Hindlimb muscle (tissue), 1 donor: ENCODE measurements at regions not wholly inside any gene's neighbourhood (a gene's known extent, or its start where the extent isn't known, plus 50 kb on each side); places are given as distances from the start of the nearest gene placed in this dataset.

Experiments used
- DNase-seq: peaks from one replicate; pipeline ENCODE4 v3.0.0-alpha.2; 2013

GRCh38 chr21:15151385-15152103 lies 86.7 kb upstream of the NRIP1 start:
- DNase-seq: no peak

GRCh38 chr21:15152591-15152990 lies 87.8 kb upstream of the NRIP1 start:
- DNase-seq: no peak

DNA sequence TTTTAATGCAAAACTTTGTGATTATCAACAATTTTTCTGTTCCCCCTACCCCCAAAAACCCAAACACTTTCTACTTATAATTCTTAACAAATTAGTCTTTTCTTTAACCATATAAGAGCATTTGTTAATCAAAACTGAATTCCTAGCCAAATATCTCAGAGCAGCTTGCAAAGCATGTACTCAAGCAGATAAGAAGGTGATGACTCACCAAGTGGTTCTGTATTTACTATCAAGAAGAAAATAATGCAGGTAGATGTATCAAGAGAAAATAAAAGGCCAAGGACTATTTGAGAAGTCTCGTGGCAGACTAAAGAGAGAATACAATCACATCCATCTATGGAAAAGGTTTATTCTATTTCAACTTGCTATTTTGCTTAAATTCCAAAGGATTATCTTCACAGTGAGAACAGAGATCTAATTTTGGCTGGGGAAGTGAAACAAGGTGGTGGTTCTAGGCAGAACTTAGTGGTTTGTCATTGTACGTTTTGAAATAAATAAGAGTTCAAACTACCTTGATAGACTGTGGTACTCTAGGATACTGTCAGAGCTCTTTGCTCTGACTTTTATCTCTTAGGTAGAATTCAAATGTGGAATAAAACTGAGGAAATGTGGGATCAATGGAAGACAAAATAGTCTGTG lies 94.7 kb upstream of the NRIP1 start:
- no peak for DNase-seq

DNA sequence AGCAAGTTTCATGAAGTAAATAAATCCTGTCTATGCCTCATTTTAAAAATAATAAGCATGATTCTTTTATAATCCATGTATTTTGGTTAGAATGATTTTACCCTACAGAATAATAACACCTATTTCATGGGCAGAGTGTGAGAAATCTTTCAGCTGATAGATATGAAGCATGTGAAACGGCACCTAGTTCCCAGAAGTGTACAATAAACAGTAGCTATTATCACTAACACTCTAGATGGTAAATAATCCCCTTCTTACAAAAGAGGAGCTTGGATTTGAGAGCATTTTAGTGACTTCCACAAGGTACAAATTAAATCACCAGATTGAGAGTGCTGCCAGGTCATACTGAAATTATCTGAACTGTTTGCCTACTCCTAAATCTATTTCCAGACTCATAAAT lies 95.3 kb upstream of the NRIP1 start:
- no peak for DNase-seq

GRCh38 chr21:15162921-15163320 lies 98.1 kb upstream of the NRIP1 start:
- no peak for DNase-seq

DNA sequence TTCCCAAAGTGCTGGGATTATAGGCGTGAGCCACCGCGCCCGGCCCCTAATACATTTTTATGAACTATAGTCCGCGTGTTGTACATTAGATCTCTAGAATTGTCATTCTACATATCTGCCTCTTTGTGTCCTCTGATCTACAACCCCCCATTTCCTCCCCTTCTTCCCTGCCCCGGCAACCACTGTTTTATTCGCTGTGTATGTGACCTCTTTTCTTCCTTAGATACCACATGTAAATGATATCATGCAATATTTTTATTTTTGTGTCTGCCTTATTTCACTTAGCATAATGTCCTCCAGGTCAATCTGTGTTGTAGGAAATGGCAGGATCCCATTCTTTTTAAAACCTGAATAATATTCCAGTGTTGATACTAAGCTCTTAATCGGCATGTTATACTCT lies 99.5 kb upstream of the NRIP1 start:
- no peak for DNase-seq

GRCh38 chr21:15164678-15165303 lies 100.0 kb upstream of the NRIP1 start:
- DNase-seq: no peak

GRCh38 chr21:15170614-15171013 lies 105.8 kb upstream of the NRIP1 start:
- DNase-seq: no peak

GRCh38 chr21:15171546-15171945 lies 106.7 kb upstream of the NRIP1 start:
- no peak for DNase-seq

- no peak for DNase-seq
Measured at GRCh38 chr21:15172963-15173362, 108.2 kb upstream of the NRIP1 start.

DNA sequence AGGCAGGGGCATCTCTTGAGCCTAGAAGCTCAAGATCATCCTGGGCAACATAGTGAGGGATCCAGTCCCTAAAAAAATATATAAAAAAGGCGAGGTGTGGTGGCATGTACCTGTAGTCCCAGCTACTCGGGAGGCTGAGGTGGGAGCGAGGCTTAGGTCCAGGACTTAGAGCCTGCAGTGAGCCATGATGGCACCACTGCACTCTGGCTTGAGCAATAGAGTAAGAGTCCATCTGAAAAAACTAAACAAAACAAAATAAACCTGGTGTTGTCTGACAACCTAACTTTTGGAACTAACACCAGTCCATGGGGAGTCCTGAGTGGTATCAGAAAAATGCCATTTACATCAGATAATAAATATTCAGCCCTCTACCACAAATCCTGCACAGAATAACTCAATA lies 110.1 kb upstream of the NRIP1 start:
- DNase-seq: no peak

- DNase-seq: no peak
Measured at GRCh38 chr21:15182731-15183130, 117.9 kb upstream of the NRIP1 start.

DNA sequence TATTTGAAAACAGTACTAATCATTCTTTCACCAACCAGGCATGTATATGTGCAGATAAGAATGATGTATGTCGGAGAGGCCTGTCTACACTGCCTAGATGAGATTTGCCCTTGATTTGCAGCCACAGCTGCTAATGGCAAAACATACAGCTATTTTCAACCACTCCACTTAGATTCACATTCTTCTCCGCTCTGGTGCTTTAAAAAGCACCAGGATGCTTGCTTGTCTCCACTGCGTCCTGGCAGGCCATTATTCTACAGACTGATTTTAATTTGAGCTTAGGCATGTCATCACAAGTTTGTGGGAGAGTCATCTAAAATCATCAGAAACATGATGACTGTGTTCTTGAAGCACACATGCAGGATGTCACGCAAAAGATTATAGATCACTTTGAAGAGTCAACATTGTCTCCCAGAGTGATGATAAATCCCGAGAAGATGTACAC lies 119.0 kb upstream of the NRIP1 start:
- no peak for DNase-seq

DNA sequence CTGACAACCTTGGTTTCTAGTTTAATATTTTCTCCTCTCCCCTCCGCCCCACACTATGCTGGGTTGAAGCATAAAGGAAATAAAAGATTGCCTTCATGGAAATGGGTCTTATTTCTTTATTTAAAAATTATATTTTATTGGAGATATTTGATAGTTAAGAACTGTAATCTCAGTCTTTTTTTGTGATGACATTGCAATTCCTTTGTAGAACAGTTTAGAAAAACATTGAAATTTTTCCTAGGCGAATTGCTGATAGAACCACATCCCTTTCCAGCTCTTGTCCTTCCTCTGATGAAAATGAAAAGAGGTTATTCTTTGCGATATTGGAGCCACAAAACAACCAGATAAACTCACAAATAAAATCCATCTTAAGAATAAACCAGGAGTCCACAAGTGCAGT lies 125.6 kb upstream of the NRIP1 start:
- no peak for DNase-seq

DNA sequence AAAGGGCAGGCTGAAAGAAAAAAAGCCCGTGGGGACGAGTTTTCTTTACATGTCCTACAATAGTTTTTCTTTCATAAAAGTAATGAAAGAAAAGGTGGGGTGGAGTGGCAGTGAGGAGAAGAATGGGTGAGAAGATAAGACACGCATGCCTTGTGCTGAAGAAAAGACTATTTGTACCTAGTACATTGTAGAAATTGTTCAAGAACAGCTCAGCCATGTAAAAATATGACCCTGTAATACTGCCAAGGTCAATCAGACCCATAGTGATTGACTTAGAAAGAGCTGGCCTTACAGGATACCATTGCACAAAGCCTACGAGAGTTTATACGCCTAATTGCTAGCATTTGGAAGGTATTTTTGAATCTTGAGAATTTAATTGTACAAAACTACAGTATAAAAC lies 126.0 kb upstream of the NRIP1 start:
- DNase-seq: no peak

GRCh38 chr21:15191342-15191741 lies 126.5 kb upstream of the NRIP1 start:
- no peak for DNase-seq

DNA sequence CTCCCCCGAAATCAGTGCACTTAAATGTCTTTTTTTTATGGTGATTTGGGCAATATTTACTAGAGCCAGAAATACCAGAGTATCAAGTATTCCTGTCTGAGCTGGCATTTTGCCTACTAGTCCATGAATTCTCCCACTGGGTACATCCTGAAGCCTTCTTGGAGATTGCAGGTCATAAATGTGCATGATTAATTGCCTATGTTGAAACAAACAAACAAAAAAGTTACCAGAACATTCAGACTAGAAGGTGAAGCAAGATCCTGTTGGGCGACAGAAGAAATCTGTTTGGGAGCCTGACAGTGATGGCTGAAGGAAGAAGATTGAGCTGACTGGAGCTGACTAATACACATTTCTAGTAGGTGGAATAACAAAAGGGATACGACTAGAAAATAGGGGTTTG lies 127.4 kb upstream of the NRIP1 start:
- DNase-seq: no peak

GRCh38 chr21:15193937-15194336 lies 129.1 kb upstream of the NRIP1 start:
- no peak for DNase-seq

- DNase-seq: no peak
Measured at GRCh38 chr21:15195104-15195503, 130.3 kb upstream of the NRIP1 start.

- no peak for DNase-seq
Measured at GRCh38 chr21:15195768-15196167, 131.0 kb upstream of the NRIP1 start.

DNA sequence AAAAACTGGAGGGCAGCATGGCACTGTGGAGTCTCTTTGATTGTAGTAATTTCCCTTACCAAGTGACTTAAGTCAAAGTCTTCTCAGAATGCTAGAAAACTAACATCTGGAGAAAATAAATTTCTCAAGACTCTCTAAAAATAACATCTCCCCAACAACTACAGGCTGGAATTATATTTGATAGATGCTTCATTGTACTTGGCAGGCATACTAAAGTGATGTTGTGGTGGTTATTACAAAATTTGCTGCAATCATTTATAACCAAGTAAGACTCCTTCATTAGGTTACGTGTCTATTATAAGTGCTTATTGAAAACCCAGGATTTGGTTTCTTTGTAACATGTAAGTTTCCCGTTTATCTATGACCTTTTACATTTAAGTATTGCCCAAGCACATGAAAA lies 132.9 kb upstream of the NRIP1 start:
- no peak for DNase-seq

DNA sequence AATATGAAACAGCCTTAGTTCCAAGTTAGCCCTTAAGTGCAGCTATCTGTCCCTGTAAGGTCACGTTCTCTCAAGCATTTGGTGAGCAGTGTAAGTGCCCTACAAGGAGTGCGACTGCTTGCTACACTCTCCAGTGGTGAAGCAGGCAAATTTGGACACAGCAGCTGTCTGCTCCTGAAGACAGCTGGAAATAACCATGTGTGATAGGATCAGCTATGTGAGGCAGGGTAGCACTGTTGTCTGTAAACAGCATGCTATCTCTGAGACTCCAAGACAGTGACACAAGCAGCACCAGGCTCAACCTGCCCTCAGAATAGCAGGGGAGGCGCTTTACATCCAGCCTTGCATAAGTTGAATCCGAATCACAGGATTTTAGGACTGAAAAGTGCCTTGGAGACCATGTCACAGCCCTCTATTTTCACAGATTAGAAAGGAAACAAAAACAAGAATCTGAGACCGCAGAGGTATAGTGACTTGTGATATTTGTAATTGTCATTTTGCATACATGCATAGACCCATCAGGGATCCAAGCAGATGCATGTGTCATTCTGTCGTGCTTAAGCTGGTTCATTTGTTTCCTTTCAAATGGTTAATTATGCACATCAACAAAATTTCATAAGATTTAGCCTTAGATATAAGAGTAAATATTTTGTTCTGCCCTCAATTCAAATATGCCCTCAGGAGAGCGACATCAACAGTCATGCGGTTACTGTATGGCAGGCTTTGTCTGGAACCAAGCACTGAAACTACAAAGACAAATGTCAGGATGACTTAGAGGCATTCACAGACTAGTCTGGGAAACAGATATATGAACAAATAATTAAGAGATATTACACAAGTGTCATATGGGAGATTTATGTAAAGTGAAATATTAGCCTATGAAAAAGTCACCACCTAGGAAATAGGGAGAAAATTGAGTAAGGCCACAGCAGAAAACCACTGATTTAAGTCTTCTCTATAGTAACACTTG lies 134.9 kb upstream of the NRIP1 start:
- DNase-seq: no peak

- DNase-seq: no peak
Measured at GRCh38 chr21:15203740-15204139, 138.9 kb upstream of the NRIP1 start.
